NCI-H1436 treated with DMSO at 0.1 percent for 48 hours (cell line): ENCODE measurements at regions not wholly inside any gene's neighbourhood (a gene's known extent, or its start where the extent isn't known, plus 50 kb on each side); places are given as distances from the start of the nearest gene placed in this dataset.

Experiments
- DNase-seq: peaks from one replicate; lab custom pipeline; 2025; lab: John Stamatoyannopoulos, UW

GRCh38 chr4:125948021-125948420 is 633.3 kb downstream of the FAT4 start:
- DNase-seq: no peak

GRCh38 chr4:125951261-125951887 is 636.6 kb downstream of the FAT4 start:
- DNase-seq: no peak

GRCh38 chr4:125952631-125953030 is 637.9 kb downstream of the FAT4 start:
- DNase-seq: no peak

- DNase-seq: no peak
These were observed 641.5 kb downstream of the FAT4 start for GRCh38 chr4:125956276-125956675.

GRCh38 chr4:125958519-125958918 is 643.8 kb downstream of the FAT4 start:
- no peak for DNase-seq

GRCh38 chr4:125961626-125962025 is 646.9 kb downstream of the FAT4 start:
- no peak for DNase-seq

- no peak for DNase-seq
These were observed 661.2 kb downstream of the FAT4 start for GRCh38 chr4:125975861-125976397.

GRCh38 chr4:125979950-125980349 is 665.2 kb downstream of the FAT4 start:
- DNase-seq: no peak

GRCh38 chr4:125983168-125983567 is 668.4 kb downstream of the FAT4 start:
- DNase-seq: no peak

GRCh38 chr4:125985856-125986255 is 671.1 kb downstream of the FAT4 start:
- DNase-seq: no peak

- no peak for DNase-seq
These were observed 671.6 kb downstream of the FAT4 start for GRCh38 chr4:125986307-125986706.

- DNase-seq: no peak
These were observed 673.7 kb downstream of the FAT4 start for GRCh38 chr4:125988464-125988863.

- DNase-seq: no peak
These were observed 676.6 kb downstream of the FAT4 start for GRCh38 chr4:125991398-125991797.

- no peak for DNase-seq
These were observed 678.1 kb downstream of the FAT4 start for GRCh38 chr4:125992891-125993290.

GRCh38 chr4:125994024-125994423 is 679.3 kb downstream of the FAT4 start:
- no peak for DNase-seq

- DNase-seq: no peak
These were observed 679.7 kb downstream of the FAT4 start for GRCh38 chr4:125994430-125994829.

GRCh38 chr4:126004941-126005340 is 690.2 kb downstream of the FAT4 start:
- DNase-seq: no peak

- no peak for DNase-seq
These were observed 692.4 kb downstream of the FAT4 start for GRCh38 chr4:126007142-126007541.

- DNase-seq: no peak
These were observed 698.0 kb downstream of the FAT4 start for GRCh38 chr4:126012691-126013290.

- no peak for DNase-seq
These were observed 703.5 kb downstream of the FAT4 start for GRCh38 chr4:126018274-126018673.

- no peak for DNase-seq
These were observed 709.1 kb downstream of the FAT4 start for GRCh38 chr4:126023896-126024295.

GRCh38 chr4:126027601-126028000 is 712.8 kb downstream of the FAT4 start:
- no peak for DNase-seq

GRCh38 chr4:126028876-126029275 is 714.1 kb downstream of the FAT4 start:
- DNase-seq: no peak

- no peak for DNase-seq
These were observed 722.5 kb downstream of the FAT4 start for GRCh38 chr4:126037231-126037630.
